Body of pancreas (tissue), 4 donors: ENCODE measurements at regions not wholly inside any gene's neighbourhood (a gene's known extent, or its start where the extent isn't known, plus 50 kb on each side); places are given as distances from the start of the nearest gene placed in this dataset.
"Not testable (repeated sequence)": the region's sequence is repeated elsewhere in the genome, so short reads cannot be mapped to it uniquely, and the experiment has no call there.

Experiments
- ATAC-seq: fragments of 150-250 bp; one replicate; pipeline ENCODE4 v1.9.1; 2016
- DNase-seq, 4 donors: peaks; one replicate each; pipeline ENCODE4 v3.0.0-alpha.2; 2019
- H3K27ac ChIP-seq, 4 donors: fragments of 200-600 bp; sonication (generic); 1 replicate in 3 of 4; 2 replicates in 1 of 4; pipeline versions ENCODE4 v1.5.1 to v1.6.1; 2016 to 2019; ENCODE audit warnings: mild to moderate bottlenecking in 1 of 4, mixed read lengths in 1 of 4, moderate library complexity in 1 of 4
- H3K27me3 ChIP-seq, 2 donors: fragments of 200-600 bp; sonication (generic); one replicate each; pipeline ENCODE4 v1.6.0; 2016; ENCODE audit warnings: mild to moderate bottlenecking in 1 of 2
- H3K36me3 ChIP-seq, 2 donors: fragments of 200-600 bp; sonication (generic); replicated peaks in 1 of 2; 2 replicates each; pipeline ENCODE4 v1.5.1; 2016; ENCODE audit warnings: low read depth in 2 of 2; ENCODE audit not compliant: insufficient read depth in 1 of 2
- H3K4me1 ChIP-seq: fragments of 200-600 bp; sonication (generic); one replicate; pipeline ENCODE4 v1.6.0; 2016
- H3K4me3 ChIP-seq, 2 donors: fragments of 200-600 bp; sonication (generic); 1 replicate in 1 of 2; 2 replicates in 1 of 2; pipeline ENCODE4 v1.5.1; 2016 to 2019
- H3K9me3 ChIP-seq, 3 donors: fragments of 200-600 bp; sonication (generic); 1 replicate in 2 of 3; 2 replicates in 1 of 3; pipeline ENCODE4 v1.5.1; 2016
- WGBS, 2 donors: methylation state at CpG; one replicate each; pipeline ENCODE4 v1.1.5; 2017; 5-methylcytosine and 5-hydroxymethylcytosine counted together
- intact Hi-C: fragments of 100-400 bp; cut with DNase I; formaldehyde crosslinking; loops from one replicate; pipeline ENCODE4 v1.15.1; 2023

- H3K36me3 ChIP-seq, DNase-seq, H3K4me1 ChIP-seq, H3K27me3 ChIP-seq, H3K4me3 ChIP-seq, H3K9me3 ChIP-seq, ATAC-seq, intact Hi-C loops, H3K27ac ChIP-seq: not testable (repeated sequence)
- no CpG with 5 or more reads among the region's 7 CpGs for WGBS, 2 donors
Observed at GRCh38 chr15:22177965-22178364, 97.6 kb downstream of the OR4M2 start.

GRCh38 chr15:22178438-22178837, 98.1 kb downstream of the OR4M2 start:
- WGBS, 2 donors: no CpG with 5 or more reads among the region's 1 CpG
- DNase-seq, H3K27ac ChIP-seq, H3K27me3 ChIP-seq, ATAC-seq, H3K36me3 ChIP-seq, H3K4me3 ChIP-seq, intact Hi-C loops, H3K4me1 ChIP-seq, H3K9me3 ChIP-seq: not testable (repeated sequence)

- H3K4me1 ChIP-seq, intact Hi-C loops, H3K9me3 ChIP-seq, H3K4me3 ChIP-seq, H3K27me3 ChIP-seq, DNase-seq, ATAC-seq, H3K36me3 ChIP-seq, H3K27ac ChIP-seq: not testable (repeated sequence)
- no CpG with 5 or more reads among the region's 3 CpGs for WGBS, 2 donors
Observed at GRCh38 chr15:22179043-22179442, 98.7 kb downstream of the OR4M2 start.

- no CpG with 5 or more reads among the region's 7 CpGs for WGBS, 2 donors
- intact Hi-C loops, ATAC-seq, H3K27ac ChIP-seq, H3K27me3 ChIP-seq, H3K4me1 ChIP-seq, H3K36me3 ChIP-seq, H3K4me3 ChIP-seq, H3K9me3 ChIP-seq, DNase-seq: not testable (repeated sequence)
Observed at GRCh38 chr15:22180611-22181010, 100.3 kb downstream of the OR4M2 start.

GRCh38 chr15:22184678-22185077, 104.4 kb downstream of the OR4M2 start:
- H3K4me3 ChIP-seq, H3K9me3 ChIP-seq, H3K27me3 ChIP-seq, H3K27ac ChIP-seq, ATAC-seq, DNase-seq, H3K36me3 ChIP-seq, H3K4me1 ChIP-seq, intact Hi-C loops: not testable (repeated sequence)
- no CpG with 5 or more reads among the region's 15 CpGs for WGBS, 2 donors

GRCh38 chr15:22186846-22187532, 106.7 kb downstream of the OR4M2 start:
- H3K4me1 ChIP-seq, H3K9me3 ChIP-seq, H3K4me3 ChIP-seq, H3K36me3 ChIP-seq, H3K27ac ChIP-seq, H3K27me3 ChIP-seq, DNase-seq, intact Hi-C loops, ATAC-seq: not testable (repeated sequence)
- WGBS, 2 donors: no CpG with 5 or more reads among the region's 9 CpGs

- H3K4me3 ChIP-seq, H3K9me3 ChIP-seq, ATAC-seq, H3K27ac ChIP-seq, H3K4me1 ChIP-seq, DNase-seq, intact Hi-C loops, H3K36me3 ChIP-seq, H3K27me3 ChIP-seq: not testable (repeated sequence)
- 100% methylated on average over 1 of the region's 3 CpGs; no CpG with 5 or more reads in 1 of the 2 donors for WGBS, 2 donors
Observed at GRCh38 chr15:22191818-22192217, 111.5 kb downstream of the OR4M2 start.

- H3K27ac ChIP-seq, DNase-seq, ATAC-seq, H3K9me3 ChIP-seq, intact Hi-C loops, H3K27me3 ChIP-seq, H3K36me3 ChIP-seq, H3K4me1 ChIP-seq, H3K4me3 ChIP-seq: not testable (repeated sequence)
- no CpG with 5 or more reads among the region's 7 CpGs for WGBS, 2 donors
Observed at GRCh38 chr15:22194739-22195617, 114.7 kb downstream of the OR4M2 start.

GRCh38 chr15:22196423-22196822, 116.1 kb downstream of the OR4M2 start:
- H3K27me3 ChIP-seq, intact Hi-C loops, DNase-seq, H3K4me3 ChIP-seq, ATAC-seq, H3K27ac ChIP-seq, H3K36me3 ChIP-seq, H3K4me1 ChIP-seq, H3K9me3 ChIP-seq: not testable (repeated sequence)
- no CpG with 5 or more reads among the region's 2 CpGs for WGBS, 2 donors

GRCh38 chr15:22200417-22200816, 120.1 kb downstream of the OR4M2 start:
- H3K4me3 ChIP-seq, ATAC-seq, intact Hi-C loops, H3K4me1 ChIP-seq, H3K36me3 ChIP-seq, DNase-seq, H3K9me3 ChIP-seq, H3K27me3 ChIP-seq, H3K27ac ChIP-seq: not testable (repeated sequence)
- WGBS, 2 donors: 50% methylated on average over 2 of the region's 3 CpGs; no CpG with 5 or more reads in 1 of the 2 donors

- no CpG with 5 or more reads among the region's 3 CpGs for WGBS, 2 donors
- H3K4me3 ChIP-seq, H3K36me3 ChIP-seq, H3K4me1 ChIP-seq, H3K27ac ChIP-seq, intact Hi-C loops, DNase-seq, H3K27me3 ChIP-seq, H3K9me3 ChIP-seq, ATAC-seq: not testable (repeated sequence)
Observed at GRCh38 chr15:22201993-22202659, 121.8 kb downstream of the OR4M2 start.
